Astrocyte (in vitro differentiated cells and primary cell): ENCODE measurements at regions not wholly inside any gene's neighbourhood (a gene's known extent, or its start where the extent isn't known, plus 50 kb on each side); places are given as distances from the start of the nearest gene placed in this dataset.

Source experiments
- DNase-seq: peaks from one replicate; pipeline ENCODE4 v3.0.0-alpha.2; 2010; ENCODE audit warnings: low read depth
- FAIRE-seq: peaks from 2 replicates; lab custom pipeline; 2011; peaks lifted over from hg19 to GRCh38; lab: Jason Lieb, UNC
- H2AFZ ChIP-seq: 2 replicates; pipeline ENCODE4 v1.6.0; 2012; ENCODE audit warnings: low read depth, low read length, inconsistent platforms
- H3K27ac ChIP-seq: 2 replicates; pipeline ENCODE4 v1.5.1; 2011; ENCODE audit warnings: low read depth, low read length, inconsistent platforms
- H3K27me3 ChIP-seq: 2 replicates; pipeline ENCODE4 v1.6.0; 2011; ENCODE audit warnings: low read length, inconsistent platforms; ENCODE audit not compliant: insufficient read depth
- H3K36me3 ChIP-seq: 2 replicates; pipeline ENCODE4 v1.5.1; 2011; ENCODE audit warnings: low read length, inconsistent platforms; ENCODE audit not compliant: insufficient read depth
- H3K4me1 ChIP-seq: 2 replicates; pipeline ENCODE4 v1.5.1; 2011; ENCODE audit warnings: low read length, inconsistent platforms; ENCODE audit not compliant: insufficient read depth
- H3K4me2 ChIP-seq: 2 replicates; pipeline ENCODE4 v1.6.0; 2012; ENCODE audit warnings: low read length, inconsistent platforms
- H3K4me3 ChIP-seq: 2 replicates; pipeline ENCODE4 v1.5.1; 2011; ENCODE audit warnings: low read depth, mild to moderate bottlenecking, low read length, inconsistent platforms; ENCODE audit not compliant: insufficient read depth
- H3K79me2 ChIP-seq: 2 replicates; pipeline ENCODE4 v1.6.0; 2012; ENCODE audit warnings: mild to moderate bottlenecking, low read length, inconsistent platforms; ENCODE audit not compliant: insufficient read depth
- H3K9ac ChIP-seq: 2 replicates; pipeline ENCODE4 v1.6.0; 2012; ENCODE audit warnings: mild to moderate bottlenecking, low read length, inconsistent platforms
- H3K9me3 ChIP-seq: 2 replicates; pipeline ENCODE4 v1.5.1; 2012; ENCODE audit warnings: low read depth, mild to moderate bottlenecking, low read length, inconsistent platforms; ENCODE audit not compliant: insufficient read depth
- H4K20me1 ChIP-seq: 2 replicates; pipeline ENCODE4 v1.6.0; 2012; ENCODE audit warnings: low read length, inconsistent platforms; ENCODE audit not compliant: insufficient read depth
- H3K27ac Mint-ChIP-seq: one replicate; pipeline ENCODE4 v1.8.0; 2021; ENCODE audit warnings: mild to moderate bottlenecking, mixed read lengths; ENCODE audit not compliant: unreplicated experiment
- H3K27me3 Mint-ChIP-seq: one replicate; pipeline ENCODE4 v1.8.0; 2021; ENCODE audit warnings: low read depth, mixed read lengths; ENCODE audit not compliant: unreplicated experiment
- H3K36me3 Mint-ChIP-seq: one replicate; pipeline ENCODE4 v1.8.0; 2021; ENCODE audit warnings: low read depth, mixed read lengths; ENCODE audit not compliant: unreplicated experiment
- H3K4me1 Mint-ChIP-seq: one replicate; pipeline ENCODE4 v1.8.0; 2021; ENCODE audit warnings: low read depth, mixed read lengths; ENCODE audit not compliant: unreplicated experiment
- H3K4me3 Mint-ChIP-seq: one replicate; pipeline ENCODE4 v1.8.0; 2021; ENCODE audit warnings: mild to moderate bottlenecking, moderate library complexity, mixed read lengths; ENCODE audit not compliant: unreplicated experiment
- H3K9me3 Mint-ChIP-seq: one replicate; pipeline ENCODE4 v1.8.0; 2021; ENCODE audit warnings: mild to moderate bottlenecking, mixed read lengths; ENCODE audit not compliant: unreplicated experiment
- EZH2 ChIP-seq: IDR thresholded peaks from 2 replicates; pipeline ENCODE4 v1.6.1; 2012; ENCODE audit warnings: mild to moderate bottlenecking, low read length, inconsistent platforms; ENCODE audit not compliant: insufficient read depth
- TF ChIP-seq, protein P1 (sequence below): IDR thresholded peaks from 2 replicates; pipeline ENCODE4 v1.5.1; 2011; ENCODE audit warnings: low read depth, mild to moderate bottlenecking, inconsistent platforms, low read length, moderate library complexity; ENCODE audit not compliant: insufficient read depth

DNA sequence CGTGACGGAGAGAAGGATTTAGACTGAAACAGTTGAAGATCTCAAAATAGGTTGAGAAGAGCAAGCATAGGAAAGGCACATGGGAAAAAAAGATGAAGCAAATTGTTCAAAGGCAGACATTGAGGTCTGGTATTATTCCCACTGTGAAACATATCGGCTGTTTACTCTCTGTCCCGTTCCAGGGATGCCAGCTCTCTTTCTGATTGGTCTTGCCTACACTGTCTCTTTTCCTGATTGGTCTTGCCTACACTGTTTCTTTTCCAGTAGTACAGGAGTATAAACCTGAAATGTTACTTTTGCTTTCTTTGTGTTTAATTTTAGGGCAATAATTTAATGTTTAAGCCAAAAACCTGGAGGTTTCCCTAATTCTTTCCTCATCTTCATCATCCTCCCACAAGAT lies 226.5 kb upstream of the MCHR2 start:
- TF ChIP-seq, protein P1, sequence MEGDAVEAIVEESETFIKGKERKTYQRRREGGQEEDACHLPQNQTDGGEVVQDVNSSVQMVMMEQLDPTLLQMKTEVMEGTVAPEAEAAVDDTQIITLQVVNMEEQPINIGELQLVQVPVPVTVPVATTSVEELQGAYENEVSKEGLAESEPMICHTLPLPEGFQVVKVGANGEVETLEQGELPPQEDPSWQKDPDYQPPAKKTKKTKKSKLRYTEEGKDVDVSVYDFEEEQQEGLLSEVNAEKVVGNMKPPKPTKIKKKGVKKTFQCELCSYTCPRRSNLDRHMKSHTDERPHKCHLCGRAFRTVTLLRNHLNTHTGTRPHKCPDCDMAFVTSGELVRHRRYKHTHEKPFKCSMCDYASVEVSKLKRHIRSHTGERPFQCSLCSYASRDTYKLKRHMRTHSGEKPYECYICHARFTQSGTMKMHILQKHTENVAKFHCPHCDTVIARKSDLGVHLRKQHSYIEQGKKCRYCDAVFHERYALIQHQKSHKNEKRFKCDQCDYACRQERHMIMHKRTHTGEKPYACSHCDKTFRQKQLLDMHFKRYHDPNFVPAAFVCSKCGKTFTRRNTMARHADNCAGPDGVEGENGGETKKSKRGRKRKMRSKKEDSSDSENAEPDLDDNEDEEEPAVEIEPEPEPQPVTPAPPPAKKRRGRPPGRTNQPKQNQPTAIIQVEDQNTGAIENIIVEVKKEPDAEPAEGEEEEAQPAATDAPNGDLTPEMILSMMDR = no peak
- TF ChIP-seq EZH2 = no peak
- Histone ChIP-seq H3K27ac (no peak overlapping the region), H3K79me2 (no peaks in the 10 kb centered on the region), H4K20me1 (no peaks in the 10 kb centered on the region), H3K4me1 (no peaks in the 10 kb centered on the region), H2AFZ (no peak overlapping the region), H3K27me3 (no peaks in the 10 kb centered on the region), H3K9me3 (no peaks in the 10 kb centered on the region), H3K36me3 (no peaks in the 10 kb centered on the region), H3K4me3 (no peak overlapping the region), H3K4me2 (no peak overlapping the region), H3K9ac (no peak overlapping the region)
- H3K27ac Mint-ChIP-seq = no peak overlapping the region
- H3K4me1 Mint-ChIP-seq = no peaks in the 10 kb centered on the region
- H3K27me3 Mint-ChIP-seq = peaks cover 1% of the 10 kb centered on the region
- no peaks in the 10 kb centered on the region for H3K9me3 Mint-ChIP-seq
- FAIRE-seq (no peak), DNase-seq (no peak)
- H3K4me3 Mint-ChIP-seq = no peak overlapping the region
- no peaks in the 10 kb centered on the region for H3K36me3 Mint-ChIP-seq

GRCh38 chr6:100217225-100218012 lies 223.4 kb upstream of the MCHR2 start:
- no peak overlapping the region for H3K4me3 Mint-ChIP-seq
- Histone ChIP-seq H3K4me1 (no peaks in the 10 kb centered on the region), H3K9ac (no peak overlapping the region), H3K9me3 (no peaks in the 10 kb centered on the region), H3K36me3 (no peaks in the 10 kb centered on the region), H3K79me2 (no peaks in the 10 kb centered on the region), H4K20me1 (no peaks in the 10 kb centered on the region), H3K27ac (no peak overlapping the region), H3K27me3 (no peaks in the 10 kb centered on the region), H2AFZ (no peak overlapping the region), H3K4me3 (no peak overlapping the region), H3K4me2 (no peak overlapping the region)
- no peaks in the 10 kb centered on the region for H3K9me3 Mint-ChIP-seq
- H3K4me1 Mint-ChIP-seq = peaks cover under 1% of the 10 kb centered on the region
- no peak for FAIRE-seq
- TF ChIP-seq EZH2 = no peak
- TF ChIP-seq, protein P1 = no peak
- no peaks in the 10 kb centered on the region for H3K36me3 Mint-ChIP-seq
- H3K27me3 Mint-ChIP-seq = peaks cover 1% of the 10 kb centered on the region
- DNase-seq = peak; percentile 30
- no peak overlapping the region for H3K27ac Mint-ChIP-seq

GRCh38 chr6:100216760-100217159 lies 222.7 kb upstream of the MCHR2 start:
- H3K4me1 ChIP-seq = no peaks in the 10 kb centered on the region
- FAIRE-seq (no peak), DNase-seq (no peak)
- no peak for TF ChIP-seq EZH2
- TF ChIP-seq, protein P1 = no peak
- no peaks in the 10 kb centered on the region for H4K20me1 ChIP-seq
- no peak overlapping the region for H3K4me3 ChIP-seq
- H3K27ac ChIP-seq = no peak overlapping the region
- H3K36me3 ChIP-seq = no peaks in the 10 kb centered on the region
- Mint-ChIP-seq H3K27ac (no peak overlapping the region), H3K4me1 (peaks cover 7% of the 10 kb centered on the region), H3K27me3 (peaks cover 1% of the 10 kb centered on the region), H3K4me3 (no peak overlapping the region), H3K36me3 (no peaks in the 10 kb centered on the region), H3K9me3 (no peaks in the 10 kb centered on the region)
- no peaks in the 10 kb centered on the region for H3K27me3 ChIP-seq
- H3K9ac ChIP-seq = no peak overlapping the region
- H3K9me3 ChIP-seq = no peaks in the 10 kb centered on the region
- no peak overlapping the region for H2AFZ ChIP-seq
- H3K79me2 ChIP-seq = no peaks in the 10 kb centered on the region
- H3K4me2 ChIP-seq = no peak overlapping the region
